ENCODE measurements at regions not wholly inside any gene's neighbourhood (a gene's known extent, or its start where the extent isn't known, plus 50 kb on each side); places are given as distances from the start of the nearest gene placed in this dataset.

GRCh38 chr17:65403626-65404025 lies 157.8 kb downstream of the AXIN2 start:
- no peak for DNase-seq

GRCh38 chr17:65402513-65403496 lies 158.6 kb downstream of the AXIN2 start:
- DNase-seq: no peak

- no peak for DNase-seq
Measured at GRCh38 chr17:65401561-65401960, 159.9 kb downstream of the AXIN2 start.

- DNase-seq: no peak
Measured at GRCh38 chr17:65400701-65401100, 160.7 kb downstream of the AXIN2 start.

- DNase-seq: no peak
Measured at GRCh38 chr17:65398040-65398787, 163.2 kb downstream of the AXIN2 start.

GRCh38 chr17:65395924-65396323 lies 165.5 kb downstream of the AXIN2 start:
- no peak for DNase-seq

- no peak for DNase-seq
Measured at GRCh38 chr17:65394811-65395472, 166.5 kb downstream of the AXIN2 start.

GRCh38 chr17:65393514-65393913 lies 167.9 kb downstream of the AXIN2 start:
- no peak for DNase-seq

GRCh38 chr17:65389949-65390348 lies 171.5 kb downstream of the AXIN2 start:
- DNase-seq: peak; percentile 90

- peak; percentile 50 for DNase-seq
Measured at GRCh38 chr17:65389426-65389825, 172.0 kb downstream of the AXIN2 start.

GRCh38 chr17:65388911-65389310 lies 172.5 kb downstream of the AXIN2 start:
- peak; percentile 12 for DNase-seq

GRCh38 chr17:65387322-65387721 lies 174.1 kb downstream of the AXIN2 start:
- DNase-seq: no peak

GRCh38 chr17:65385726-65386125 lies 175.7 kb downstream of the AXIN2 start:
- no peak for DNase-seq

- no peak for DNase-seq
Measured at GRCh38 chr17:65385071-65385470, 176.4 kb downstream of the AXIN2 start.

- no peak for DNase-seq
Measured at GRCh38 chr17:65381152-65381551, 180.3 kb downstream of the AXIN2 start.

- no peak for DNase-seq
Measured at GRCh38 chr17:65374966-65375365, 186.5 kb downstream of the AXIN2 start.

- no peak for DNase-seq
Measured at GRCh38 chr17:65371702-65372101, 189.7 kb downstream of the AXIN2 start.

- no peak for DNase-seq
Measured at GRCh38 chr17:65370669-65371131, 190.7 kb downstream of the AXIN2 start.

- DNase-seq: no peak
Measured at GRCh38 chr17:65368341-65368740, 193.1 kb downstream of the AXIN2 start.

GRCh38 chr17:65366102-65366844 lies 195.2 kb downstream of the AXIN2 start:
- DNase-seq: no peak

GRCh38 chr17:65365169-65365568 lies 196.3 kb downstream of the AXIN2 start:
- DNase-seq: no peak

- no peak for DNase-seq
Measured at GRCh38 chr17:65364438-65364837, 197.0 kb downstream of the AXIN2 start.
